ENCODE measurements at regions not wholly inside any gene's neighbourhood (a gene's known extent, or its start where the extent isn't known, plus 50 kb on each side); places are given as distances from the start of the nearest gene placed in this dataset.

- TF ChIP-seq ZNF670 (tag by site-specific recombination; IDR thresholded peaks at IDR 0.05; ENCODE audit: low read depth) (no peak), ZNF747 (tag by site-specific recombination; IDR thresholded peaks at IDR 0.05) (no peak), ZNF624 (tag by site-specific recombination; IDR thresholded peaks at IDR 0.05) (no peak), TRIM28 (IDR thresholded peaks at IDR 0.05; ENCODE audit: borderline replicate concordance, low read length) (no peak), ZNF530 (tag by site-specific recombination; IDR thresholded peaks at IDR 0.05; ENCODE audit: low read depth) (no peak), ZNF76 (tag by site-specific recombination; IDR thresholded peaks at IDR 0.05; ENCODE audit: borderline replicate concordance, low read depth) (no peak), ZNF341 (tag by site-specific recombination; IDR thresholded peaks at IDR 0.05; ENCODE audit: low read depth) (no peak), CTCF (tag by site-specific recombination; IDR thresholded peaks at IDR 0.05) (no peak)
- TF ChIP-seq, protein P1, sequence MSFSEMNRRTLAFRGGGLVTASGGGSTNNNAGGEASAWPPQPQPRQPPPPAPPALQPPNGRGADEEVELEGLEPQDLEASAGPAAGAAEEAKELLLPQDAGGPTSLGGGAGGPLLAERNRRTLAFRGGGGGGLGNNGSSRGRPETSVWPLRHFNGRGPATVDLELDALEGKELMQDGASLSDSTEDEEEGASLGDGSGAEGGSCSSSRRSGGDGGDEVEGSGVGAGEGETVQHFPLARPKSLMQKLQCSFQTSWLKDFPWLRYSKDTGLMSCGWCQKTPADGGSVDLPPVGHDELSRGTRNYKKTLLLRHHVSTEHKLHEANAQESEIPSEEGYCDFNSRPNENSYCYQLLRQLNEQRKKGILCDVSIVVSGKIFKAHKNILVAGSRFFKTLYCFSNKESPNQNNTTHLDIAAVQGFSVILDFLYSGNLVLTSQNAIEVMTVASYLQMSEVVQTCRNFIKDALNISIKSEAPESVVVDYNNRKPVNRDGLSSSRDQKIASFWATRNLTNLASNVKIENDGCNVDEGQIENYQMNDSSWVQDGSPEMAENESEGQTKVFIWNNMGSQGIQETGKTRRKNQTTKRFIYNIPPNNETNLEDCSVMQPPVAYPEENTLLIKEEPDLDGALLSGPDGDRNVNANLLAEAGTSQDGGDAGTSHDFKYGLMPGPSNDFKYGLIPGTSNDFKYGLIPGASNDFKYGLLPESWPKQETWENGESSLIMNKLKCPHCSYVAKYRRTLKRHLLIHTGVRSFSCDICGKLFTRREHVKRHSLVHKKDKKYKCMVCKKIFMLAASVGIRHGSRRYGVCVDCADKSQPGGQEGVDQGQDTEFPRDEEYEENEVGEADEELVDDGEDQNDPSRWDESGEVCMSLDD (tag by site-specific recombination; IDR thresholded peaks at IDR 0.05): no peak
Observed at GRCh38 chr10:64350665-64351064, 829.5 kb downstream of the REEP3 start.
